Neuron (in vitro differentiated cells): ENCODE measurements at regions not wholly inside any gene's neighbourhood (a gene's known extent, or its start where the extent isn't known, plus 50 kb on each side); places are given as distances from the start of the nearest gene placed in this dataset.
A peak's percentile ranks its signal among the peaks of the same experiment; 100 is the strongest.

Experiments
- H2AFZ ChIP-seq: one replicate; pipeline ENCODE4 v1.6.1; 2013; ENCODE audit warnings: low read depth, mild to moderate bottlenecking, inconsistent platforms, low read length, moderate library complexity
- H3K27me3 ChIP-seq: one replicate; pipeline ENCODE4 v1.6.1; 2013; ENCODE audit warnings: low read length; ENCODE audit not compliant: insufficient read depth
- H3K36me3 ChIP-seq: one replicate; pipeline ENCODE4 v1.6.1; 2013; ENCODE audit warnings: low read length; ENCODE audit not compliant: insufficient read depth
- H3K4me1 ChIP-seq: one replicate; pipeline ENCODE4 v1.6.1; 2013; ENCODE audit warnings: low read length; ENCODE audit not compliant: insufficient read depth
- H3K4me3 ChIP-seq: 2 replicates; pipeline ENCODE4 v1.5.1; 2013; ENCODE audit warnings: mild to moderate bottlenecking, low read length, moderate library complexity
- H3K9me3 ChIP-seq: one replicate; pipeline ENCODE4 v1.6.1; 2013; ENCODE audit warnings: low read length

DNA sequence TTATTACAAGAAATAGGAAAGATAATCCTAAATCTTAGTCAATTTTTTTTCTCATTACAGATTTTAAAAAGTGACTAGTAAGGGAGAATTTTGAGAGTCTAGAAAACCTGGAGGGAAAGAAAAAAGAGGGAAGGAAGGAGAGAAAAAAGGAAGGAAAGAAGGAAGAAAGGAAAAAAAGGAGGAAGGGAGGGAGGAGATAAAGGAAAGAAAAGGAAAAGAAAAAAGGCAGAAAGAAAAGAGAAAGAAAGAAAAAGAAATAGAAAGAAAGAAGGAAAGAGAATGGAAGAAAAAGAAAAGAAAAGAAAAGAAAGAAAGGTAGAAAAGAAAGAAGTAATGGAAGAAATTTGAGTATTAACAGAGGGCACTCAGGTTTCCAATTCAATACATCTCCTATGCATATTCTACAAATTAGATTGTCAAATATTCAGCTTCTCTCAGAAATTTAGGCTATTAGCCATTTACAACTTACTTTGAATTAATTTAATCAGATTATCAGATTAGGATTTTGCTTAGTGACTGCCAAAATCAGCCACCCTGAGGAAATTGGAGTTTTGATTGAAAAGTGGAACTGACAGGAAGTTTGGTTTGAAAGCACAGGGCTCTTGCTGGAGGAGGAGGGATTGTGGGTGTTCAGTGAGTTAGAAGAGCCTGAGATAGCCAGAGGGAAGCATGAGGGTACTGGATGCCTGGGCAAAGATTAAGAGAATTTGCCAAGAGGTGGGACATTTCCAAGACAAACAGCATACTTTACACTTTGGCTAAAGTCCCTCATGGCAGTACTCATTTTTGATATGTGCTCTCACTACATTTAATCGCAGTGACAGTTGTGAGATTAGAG lies 677.8 kb downstream of the USP25 start:
- Histone ChIP-seq H3K4me3 (no peak overlapping the region), H3K36me3 (peaks cover 3% of the 10 kb centered on the region), H3K9me3 (no peaks in the 10 kb centered on the region), H2AFZ (no peak overlapping the region), H3K27me3 (no peaks in the 10 kb centered on the region), H3K4me1 (no peaks in the 10 kb centered on the region)

DNA sequence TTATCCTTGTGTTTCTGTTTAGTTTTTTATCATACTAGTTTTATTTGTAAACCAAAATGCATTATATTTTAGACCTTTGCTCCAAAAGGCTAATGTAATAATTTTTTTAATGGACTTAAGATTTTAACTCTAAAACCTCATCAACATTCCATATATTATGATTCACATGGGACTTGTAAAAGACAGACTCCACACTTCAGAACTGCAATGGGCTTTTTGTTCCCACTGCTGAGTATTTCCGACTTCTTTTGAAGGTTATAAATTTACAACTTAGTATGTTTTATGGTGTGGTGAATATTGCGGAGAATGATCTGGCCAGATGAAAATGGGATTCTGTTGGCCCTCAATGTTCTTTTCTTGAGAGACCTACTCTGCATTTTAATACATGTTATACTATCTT lies 678.5 kb downstream of the USP25 start:
- Histone ChIP-seq H3K4me1 (no peaks in the 10 kb centered on the region), H2AFZ (no peak overlapping the region), H3K27me3 (no peaks in the 10 kb centered on the region), H3K36me3 (peaks cover 3% of the 10 kb centered on the region), H3K4me3 (no peak overlapping the region), H3K9me3 (no peaks in the 10 kb centered on the region)

DNA sequence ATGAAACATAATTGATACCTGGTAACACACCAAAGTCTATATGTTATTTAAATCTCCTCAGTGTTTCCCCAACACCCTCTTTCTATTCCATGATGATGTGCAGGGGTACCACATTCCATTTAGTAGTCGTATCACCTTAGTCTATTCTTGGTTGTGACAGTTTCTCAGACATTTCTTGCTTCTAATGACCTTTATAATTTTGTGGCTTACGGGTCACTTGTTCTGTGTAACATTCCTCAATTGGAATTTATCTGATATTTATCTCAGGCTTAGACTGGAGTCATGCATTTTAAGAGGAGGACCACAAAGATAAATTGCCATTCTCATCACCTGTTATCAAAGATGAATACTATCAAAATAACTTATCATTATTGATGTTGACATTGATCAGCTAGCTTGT lies 679.6 kb downstream of the USP25 start:
- no peak overlapping the region for H3K4me3 ChIP-seq
- H3K36me3 ChIP-seq: peaks cover 3% of the 10 kb centered on the region
- no peaks in the 10 kb centered on the region for H3K27me3 ChIP-seq
- H3K4me1 ChIP-seq: no peaks in the 10 kb centered on the region
- no peak overlapping the region for H2AFZ ChIP-seq
- H3K9me3 ChIP-seq: no peaks in the 10 kb centered on the region

DNA sequence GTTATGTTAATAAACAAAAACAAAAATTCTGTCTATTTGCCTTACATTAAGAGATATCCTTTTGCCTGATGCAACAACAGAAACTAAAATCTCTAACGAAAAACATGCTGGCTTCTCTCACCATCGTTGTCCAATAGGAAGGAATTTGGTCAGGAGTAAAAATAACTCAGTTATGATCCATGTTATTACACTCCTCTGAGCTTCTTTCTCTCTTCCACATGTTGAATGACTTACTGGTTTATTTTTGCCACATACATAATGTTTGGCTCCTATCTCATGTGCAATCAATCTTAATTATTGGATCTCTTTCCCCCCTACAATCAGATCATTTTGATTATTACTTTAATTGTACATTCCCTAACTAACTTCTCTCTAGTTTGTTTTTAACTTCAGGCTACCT lies 688.4 kb downstream of the USP25 start:
- Histone ChIP-seq H3K9me3 (no peaks in the 10 kb centered on the region), H3K36me3 (no peaks in the 10 kb centered on the region), H3K4me1 (peaks cover 23% of the 10 kb centered on the region), H2AFZ (no peak overlapping the region), H3K4me3 (no peak overlapping the region), H3K27me3 (no peaks in the 10 kb centered on the region)

DNA sequence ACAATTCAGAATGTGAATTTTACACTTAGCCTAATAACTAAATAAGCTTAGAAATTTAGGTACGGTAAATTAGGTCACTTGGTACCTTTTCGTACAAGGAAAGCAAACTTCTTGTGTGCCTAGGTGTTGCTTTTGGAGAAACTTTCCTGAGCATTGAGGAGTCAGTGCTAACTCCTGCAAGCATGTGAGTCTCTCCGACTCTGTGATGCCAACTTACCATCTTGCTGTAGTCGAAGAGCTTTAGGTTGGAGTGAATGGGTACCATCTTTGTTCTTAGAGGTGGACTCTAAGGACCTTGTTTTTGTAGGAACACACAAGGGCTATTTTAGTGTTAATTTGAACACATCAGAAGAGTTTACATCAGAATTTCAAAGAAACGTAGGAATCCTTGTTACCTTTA lies 688.9 kb downstream of the USP25 start:
- H3K36me3 ChIP-seq: no peaks in the 10 kb centered on the region
- no peak overlapping the region for H2AFZ ChIP-seq
- no peak overlapping the region for H3K4me3 ChIP-seq
- peaks cover 23% of the 10 kb centered on the region for H3K4me1 ChIP-seq
- no peaks in the 10 kb centered on the region for H3K27me3 ChIP-seq
- no peaks in the 10 kb centered on the region for H3K9me3 ChIP-seq

DNA sequence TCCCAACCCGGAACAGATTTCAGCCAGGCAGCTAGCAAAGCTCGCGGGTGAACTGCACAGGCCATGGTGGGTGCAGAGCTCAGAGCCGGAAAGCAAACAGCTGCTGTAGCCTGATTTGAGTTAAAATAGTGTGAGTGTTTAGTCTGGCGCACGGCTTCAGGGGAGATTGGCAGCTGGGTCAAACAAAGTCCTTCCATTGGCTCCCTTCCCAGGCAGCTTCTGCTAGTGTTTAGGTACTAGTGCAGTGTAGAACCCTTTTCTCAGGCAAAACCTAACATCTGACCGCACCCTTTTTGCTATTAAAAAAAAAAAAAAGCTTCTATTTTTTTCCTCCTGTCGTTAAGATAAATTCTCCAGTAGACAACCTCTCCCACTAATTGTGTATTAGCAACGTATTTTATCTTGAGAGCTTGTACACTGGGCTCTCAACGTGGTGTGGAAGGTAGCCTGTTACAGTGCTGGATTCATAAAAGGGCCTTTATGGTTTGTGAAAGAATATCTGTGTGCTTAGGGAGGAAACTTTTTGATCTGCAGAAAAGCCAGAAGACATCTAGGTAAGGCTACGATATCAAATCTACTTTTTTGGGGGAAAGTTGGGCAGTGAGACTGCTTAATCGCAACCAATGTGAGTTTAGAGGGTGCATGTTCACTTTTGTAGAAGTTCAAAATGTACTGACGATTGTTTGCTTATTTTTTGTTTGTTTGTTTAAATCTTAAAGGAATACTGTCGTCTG lies 689.6 kb downstream of the USP25 start:
- H3K9me3 ChIP-seq: no peaks in the 10 kb centered on the region
- no peaks in the 10 kb centered on the region for H3K27me3 ChIP-seq
- no peak overlapping the region for H2AFZ ChIP-seq
- peaks cover 23% of the 10 kb centered on the region for H3K4me1 ChIP-seq
- H3K36me3 ChIP-seq: no peaks in the 10 kb centered on the region
- H3K4me3 ChIP-seq: peak overlapping the region; percentile 13

DNA sequence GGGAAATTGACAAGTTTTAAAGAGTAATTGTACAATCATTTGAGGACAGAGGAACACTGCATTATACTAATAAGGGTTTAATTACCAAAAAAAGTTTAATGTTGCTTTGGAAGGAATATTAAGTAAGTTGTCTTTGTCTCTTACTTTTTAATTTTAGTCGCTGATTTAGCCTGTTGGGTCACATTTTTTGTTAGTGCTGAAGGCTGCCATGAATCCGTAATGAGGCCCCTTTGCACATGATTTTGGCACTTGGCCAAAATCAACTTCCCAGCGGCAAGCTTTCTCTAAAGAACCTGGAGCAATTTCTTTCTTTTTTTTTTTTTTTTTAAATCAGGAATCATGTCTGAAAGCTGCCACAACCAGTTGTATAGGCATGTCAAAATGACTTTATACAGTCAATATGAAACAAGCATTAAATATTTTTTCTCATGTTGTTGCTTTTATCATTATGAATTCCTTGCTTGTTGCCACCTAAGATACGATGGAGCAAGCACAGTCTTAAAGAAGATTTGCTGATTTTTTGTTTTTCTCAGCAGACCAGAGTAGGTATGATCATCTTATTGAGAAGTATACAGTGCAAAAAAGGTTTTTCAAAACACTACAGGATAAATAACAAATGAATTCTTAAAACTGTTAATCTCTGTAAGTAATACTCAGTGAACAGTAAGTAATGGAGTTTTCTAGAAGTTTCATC lies 690.4 kb downstream of the USP25 start:
- Histone ChIP-seq H3K27me3 (no peaks in the 10 kb centered on the region), H2AFZ (no peak overlapping the region), H3K4me1 (peaks cover 23% of the 10 kb centered on the region), H3K9me3 (no peaks in the 10 kb centered on the region), H3K4me3 (peak overlapping the region; percentile 36), H3K36me3 (no peaks in the 10 kb centered on the region)

DNA sequence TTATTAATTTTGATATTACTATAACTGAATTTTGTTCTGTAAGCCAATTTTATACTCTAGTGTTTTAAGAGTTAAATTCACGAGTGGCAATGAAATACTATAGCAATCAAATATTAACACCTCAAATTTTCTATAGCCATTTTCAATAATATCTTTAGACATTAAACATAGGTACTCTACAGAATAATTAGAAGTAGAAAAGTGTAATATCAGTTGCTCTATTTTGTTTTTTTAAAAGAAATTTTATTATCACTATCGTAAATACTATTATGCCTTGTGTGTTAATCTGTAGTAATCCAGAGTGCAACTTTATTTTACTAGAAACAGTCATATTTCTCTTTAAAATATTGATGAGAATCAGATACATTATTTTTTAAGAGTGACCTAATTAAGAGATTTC lies 691.2 kb downstream of the USP25 start:
- Histone ChIP-seq H3K27me3 (no peaks in the 10 kb centered on the region), H3K36me3 (no peaks in the 10 kb centered on the region), H3K9me3 (no peaks in the 10 kb centered on the region), H3K4me1 (peaks cover 23% of the 10 kb centered on the region), H3K4me3 (peak overlapping the region; percentile 36), H2AFZ (no peak overlapping the region)

DNA sequence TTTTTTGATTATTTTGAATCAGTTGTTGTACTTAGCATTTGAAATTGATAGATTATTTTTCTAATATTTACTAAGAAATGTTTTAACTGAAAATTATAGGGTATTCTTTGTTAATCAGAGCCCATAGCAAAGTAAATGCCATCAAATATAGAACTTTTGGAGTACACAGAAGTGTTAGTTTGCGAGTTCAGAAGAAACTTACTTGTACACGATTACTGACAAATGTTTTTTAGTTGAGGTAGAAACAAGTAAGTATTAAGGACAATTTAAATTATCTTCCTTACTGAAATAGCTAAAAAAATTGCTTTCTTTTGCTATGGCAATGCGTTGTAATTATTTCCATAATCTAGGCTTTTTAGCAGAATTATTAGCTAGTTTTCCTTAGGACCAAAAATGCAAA lies 692.2 kb downstream of the USP25 start:
- Histone ChIP-seq H3K27me3 (no peaks in the 10 kb centered on the region), H3K4me3 (no peak overlapping the region), H3K4me1 (peaks cover 23% of the 10 kb centered on the region)

DNA sequence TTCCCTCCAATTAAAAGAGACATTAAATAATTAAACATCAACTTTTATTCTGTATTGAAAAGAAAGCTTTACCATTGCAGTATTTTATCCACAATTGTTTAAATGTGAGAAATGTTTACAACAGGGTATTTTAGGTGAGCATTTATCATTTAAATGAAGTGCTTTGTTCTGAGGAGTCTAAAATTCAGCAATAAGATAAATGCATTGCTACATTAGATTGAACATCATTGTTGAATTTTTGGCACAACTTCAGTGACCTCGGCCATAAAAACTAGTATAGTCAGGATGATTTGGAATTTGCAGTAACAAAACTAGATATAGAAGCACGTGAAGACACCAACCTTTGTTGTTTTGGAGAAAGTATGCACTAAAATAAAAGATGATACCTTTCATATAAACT lies 692.9 kb downstream of the USP25 start:
- H3K4me3 ChIP-seq: no peak overlapping the region
- H2AFZ ChIP-seq: no peak overlapping the region
- no peaks in the 10 kb centered on the region for H3K36me3 ChIP-seq
- H3K4me1 ChIP-seq: peaks cover 23% of the 10 kb centered on the region
- H3K27me3 ChIP-seq: no peaks in the 10 kb centered on the region
- no peaks in the 10 kb centered on the region for H3K9me3 ChIP-seq

More for the DNA sequence above, 692.2 kb downstream of the USP25 start:
- H3K9me3 ChIP-seq: no peaks in the 10 kb centered on the region
- H3K36me3 ChIP-seq: no peaks in the 10 kb centered on the region
- no peak overlapping the region for H2AFZ ChIP-seq

DNA sequence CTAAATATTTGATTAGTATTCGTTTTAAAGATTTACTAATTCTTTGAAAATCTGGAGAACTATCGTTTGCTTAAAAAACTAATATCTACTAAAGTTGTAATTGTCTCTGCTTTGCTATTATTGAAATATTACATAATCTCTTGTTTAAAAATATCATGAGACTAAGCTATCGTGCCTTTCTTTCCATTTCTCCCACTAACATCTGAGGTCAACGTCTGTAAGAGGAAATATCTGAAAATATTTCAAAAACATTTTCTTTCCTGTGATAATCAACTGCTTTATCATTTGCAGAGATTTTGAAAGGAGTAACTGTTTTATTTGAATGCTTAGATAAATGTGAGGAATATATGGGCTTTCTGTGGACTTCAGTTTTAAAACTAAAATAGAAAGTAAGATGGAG lies 694.1 kb downstream of the USP25 start:
- Histone ChIP-seq H3K36me3 (no peaks in the 10 kb centered on the region), H3K27me3 (no peaks in the 10 kb centered on the region), H3K9me3 (no peaks in the 10 kb centered on the region), H2AFZ (no peak overlapping the region), H3K4me1 (peaks cover 23% of the 10 kb centered on the region), H3K4me3 (no peak overlapping the region)

DNA sequence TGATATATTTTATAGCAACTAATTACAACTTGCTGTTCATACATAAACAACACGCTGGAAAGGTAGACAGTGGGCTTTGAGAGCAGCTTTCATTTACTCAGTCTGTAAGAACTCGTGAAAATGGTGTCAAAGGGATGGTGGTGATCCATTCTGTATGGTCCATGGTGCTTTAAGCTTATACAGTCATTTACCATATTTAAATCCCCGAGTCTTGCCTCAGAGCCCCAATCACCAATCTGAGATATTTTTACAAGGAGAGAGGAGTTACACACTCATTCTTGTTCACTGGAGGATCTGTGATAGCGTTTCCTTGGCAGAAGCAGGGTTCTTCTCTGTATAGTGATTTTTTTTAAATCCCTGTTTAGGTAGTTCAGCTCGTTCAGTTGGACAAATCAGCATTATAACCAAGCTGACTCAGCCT lies 694.6 kb downstream of the USP25 start:
- no peak overlapping the region for H2AFZ ChIP-seq
- no peak overlapping the region for H3K4me3 ChIP-seq
- no peaks in the 10 kb centered on the region for H3K27me3 ChIP-seq
- peaks cover 19% of the 10 kb centered on the region for H3K4me1 ChIP-seq
- no peaks in the 10 kb centered on the region for H3K36me3 ChIP-seq
- H3K9me3 ChIP-seq: no peaks in the 10 kb centered on the region

DNA sequence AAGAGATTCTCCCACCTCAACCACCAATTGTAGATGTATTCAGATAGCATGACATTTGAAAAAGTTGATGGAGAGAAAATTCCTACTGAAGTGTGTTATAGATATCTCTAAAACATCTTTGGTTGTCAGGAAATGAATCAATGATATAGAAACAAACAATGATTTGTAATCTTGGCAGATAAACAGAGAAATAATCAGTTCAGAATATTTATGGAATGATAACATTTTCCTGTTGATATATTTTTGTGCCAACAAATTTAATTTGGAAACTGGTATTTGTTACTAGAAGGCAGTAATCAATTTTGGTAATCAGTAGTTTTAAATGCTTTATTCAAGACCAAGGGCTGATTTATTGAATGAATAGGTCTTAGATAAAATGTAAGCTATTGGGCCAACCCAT lies 695.6 kb downstream of the USP25 start:
- H3K4me3 ChIP-seq: no peak overlapping the region

More for the DNA sequence above, 695.6 kb downstream of the USP25 start:
- H3K9me3 ChIP-seq: no peaks in the 10 kb centered on the region
- no peaks in the 10 kb centered on the region for H3K27me3 ChIP-seq
- no peak overlapping the region for H2AFZ ChIP-seq
- peaks cover 9% of the 10 kb centered on the region for H3K4me1 ChIP-seq
- H3K36me3 ChIP-seq: no peaks in the 10 kb centered on the region
